ENCODE measurements at regions not wholly inside any gene's neighbourhood (a gene's known extent, or its start where the extent isn't known, plus 50 kb on each side); places are given as distances from the start of the nearest gene placed in this dataset.

DNA sequence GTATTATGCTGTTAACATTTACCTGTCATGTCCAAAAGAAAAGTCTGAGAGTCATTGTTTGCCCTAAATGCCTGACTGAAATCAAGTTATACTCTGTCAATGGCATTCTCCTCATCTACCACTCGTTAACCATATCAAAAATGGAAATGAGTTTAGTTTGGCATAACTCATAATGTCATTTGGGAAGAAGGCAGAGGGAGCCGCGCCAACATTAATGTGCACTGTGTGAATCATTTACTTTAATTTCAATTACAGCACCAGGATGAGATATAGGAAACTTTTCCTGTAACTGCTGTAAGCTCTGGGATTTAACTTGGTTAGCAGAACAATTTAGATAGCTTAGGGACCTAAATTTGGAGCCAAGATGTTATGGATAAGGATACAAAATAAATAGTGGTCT, 871.2 kb upstream of the POU3F3 start:
- no peak for TF ChIP-seq CTCF (conservative IDR thresholded peaks at IDR 0.05; ENCODE audit: low read depth)
- POLR2A ChIA-PET (ENCODE audit: low non-redundant PET) = no interaction called here
- CTCF ChIA-PET = interaction anchor here (1.1 kb wide), 1 partner anchor 23 kb away, joined by 6 read pairs; no protein-coding TSS in a partner anchor
- no peak for DNase-seq (ENCODE audit: low spot score)
- H3K27ac ChIP-seq = no peak overlapping the region

- ChIA-PET CTCF (no interaction called here), POLR2A (ENCODE audit: low non-redundant PET) (no interaction called here)
- DNase-seq (ENCODE audit: low spot score) = no peak
- TF ChIP-seq CTCF (conservative IDR thresholded peaks at IDR 0.05; ENCODE audit: low read depth) = no peak
- no peak overlapping the region for H3K27ac ChIP-seq
Measured at GRCh38 chr2:103986001-103986400, 867.9 kb upstream of the POU3F3 start.

- POLR2A ChIA-PET (ENCODE audit: low non-redundant PET) = no interaction called here
- DNase-seq (ENCODE audit: low spot score) = peak; percentile 1
- CTCF ChIA-PET = no interaction called here
- H3K27ac ChIP-seq = no peak overlapping the region
- TF ChIP-seq CTCF (conservative IDR thresholded peaks at IDR 0.05; ENCODE audit: low read depth) = no peak
Measured at GRCh38 chr2:103991591-103991990, 862.3 kb upstream of the POU3F3 start.

- ChIA-PET POLR2A (ENCODE audit: low non-redundant PET) (no interaction called here), CTCF (no interaction called here)
- no peak for TF ChIP-seq CTCF (conservative IDR thresholded peaks at IDR 0.05; ENCODE audit: low read depth)
Measured at GRCh38 chr2:104004821-104005220, 849.1 kb upstream of the POU3F3 start.

DNA sequence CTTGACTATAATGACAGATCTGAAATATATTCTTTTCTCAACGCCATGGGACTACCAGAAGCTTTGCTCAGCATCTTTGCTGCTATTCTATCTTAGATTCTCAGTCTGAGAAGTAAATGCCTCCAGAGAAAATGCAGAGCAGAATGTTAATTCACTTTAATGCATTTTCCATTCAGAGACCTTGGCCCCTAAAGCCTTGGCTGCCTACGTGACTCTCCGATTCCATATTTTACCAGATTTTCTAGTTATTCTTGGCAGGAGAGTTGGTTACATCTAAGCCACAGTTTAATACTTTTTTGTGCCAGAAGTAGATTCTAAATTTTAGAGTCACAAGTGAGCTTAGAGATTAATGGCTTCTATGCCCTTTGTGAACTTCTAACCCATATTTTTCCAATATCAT, 837.1 kb upstream of the POU3F3 start:
- TF ChIP-seq CTCF (conservative IDR thresholded peaks at IDR 0.05; ENCODE audit: low read depth) = no peak
- POLR2A ChIA-PET (ENCODE audit: low non-redundant PET) = no interaction called here
- H3K27ac ChIP-seq = no peak overlapping the region
- no peak for DNase-seq (ENCODE audit: low spot score)
- CTCF ChIA-PET = no interaction called here

More at GRCh38 chr2:104004821-104005220, 849.1 kb upstream of the POU3F3 start:
- no peak for DNase-seq (ENCODE audit: low spot score)
- H3K27ac ChIP-seq = no peak overlapping the region

- no peak overlapping the region for H3K27ac ChIP-seq
- ChIA-PET CTCF (no interaction called here), POLR2A (ENCODE audit: low non-redundant PET) (no interaction called here)
- no peak for DNase-seq (ENCODE audit: low spot score)
- no peak for TF ChIP-seq CTCF (conservative IDR thresholded peaks at IDR 0.05; ENCODE audit: low read depth)
Measured at GRCh38 chr2:104023306-104023705, 830.6 kb upstream of the POU3F3 start.

- POLR2A ChIA-PET (ENCODE audit: low non-redundant PET) = no interaction called here
- no peak overlapping the region for H3K27ac ChIP-seq
- DNase-seq (ENCODE audit: low spot score) = no peak
- CTCF ChIA-PET = no interaction called here
- no peak for TF ChIP-seq CTCF (conservative IDR thresholded peaks at IDR 0.05; ENCODE audit: low read depth)
Measured at GRCh38 chr2:104023765-104024164, 830.1 kb upstream of the POU3F3 start.

All from RWPE1 (cell line).